ENCODE measurements at regions not wholly inside any gene's neighbourhood (a gene's known extent, or its start where the extent isn't known, plus 50 kb on each side); places are given as distances from the start of the nearest gene placed in this dataset.
A peak's percentile ranks its signal among the peaks of the same experiment; 100 is the strongest.

DNA sequence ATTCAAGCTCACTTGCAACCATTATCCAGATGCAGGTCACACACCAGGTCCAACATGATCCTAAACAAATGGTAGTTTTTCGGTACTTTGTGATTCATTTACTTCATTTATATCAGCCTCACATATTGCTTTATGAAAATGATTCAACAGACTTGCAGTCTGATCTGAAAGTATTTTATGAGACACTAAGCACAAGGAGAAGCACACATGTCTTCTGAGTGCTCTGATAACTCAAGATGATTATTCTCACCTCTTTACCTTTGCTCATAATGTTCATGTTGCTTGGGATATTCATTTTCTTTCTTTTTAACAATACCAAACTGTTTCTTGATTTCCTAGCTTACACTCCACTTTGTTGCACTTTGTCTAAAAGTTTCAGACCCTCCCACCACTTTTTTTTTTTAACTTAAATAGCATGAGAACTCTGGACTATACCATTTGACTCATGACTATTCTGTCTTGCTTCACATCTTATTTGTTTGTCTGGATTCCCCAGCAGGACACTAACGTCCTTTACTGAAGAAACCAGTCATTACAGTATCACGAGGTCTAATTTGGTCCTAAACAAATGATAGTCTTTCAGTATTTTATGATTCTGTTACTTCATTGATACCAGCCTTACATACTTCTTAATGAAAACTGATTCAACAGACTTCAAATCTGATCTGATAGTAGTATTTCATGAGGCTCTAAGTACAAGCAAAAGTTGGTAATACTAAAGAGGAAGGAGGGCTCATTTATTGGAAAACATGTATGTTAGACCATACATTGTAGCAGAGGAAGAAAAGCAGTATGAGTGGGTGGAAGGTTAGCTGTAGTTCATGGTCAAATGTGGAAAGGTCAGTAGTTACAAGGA lies 171.8 kb upstream of the AHR start (continued):
- TF ChIP-seq, protein P1, sequence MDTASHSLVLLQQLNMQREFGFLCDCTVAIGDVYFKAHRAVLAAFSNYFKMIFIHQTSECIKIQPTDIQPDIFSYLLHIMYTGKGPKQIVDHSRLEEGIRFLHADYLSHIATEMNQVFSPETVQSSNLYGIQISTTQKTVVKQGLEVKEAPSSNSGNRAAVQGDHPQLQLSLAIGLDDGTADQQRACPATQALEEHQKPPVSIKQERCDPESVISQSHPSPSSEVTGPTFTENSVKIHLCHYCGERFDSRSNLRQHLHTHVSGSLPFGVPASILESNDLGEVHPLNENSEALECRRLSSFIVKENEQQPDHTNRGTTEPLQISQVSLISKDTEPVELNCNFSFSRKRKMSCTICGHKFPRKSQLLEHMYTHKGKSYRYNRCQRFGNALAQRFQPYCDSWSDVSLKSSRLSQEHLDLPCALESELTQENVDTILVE (CRISPR knock-in tag; IDR thresholded peaks at IDR 0.05), result no peak
- no peak for TF ChIP-seq ZNF879 (CRISPR knock-in tag; IDR thresholded peaks at IDR 0.05)
- TF ChIP-seq ZNF558 (CRISPR knock-in tag; IDR thresholded peaks at IDR 0.05; ENCODE audit: borderline replicate concordance), result no peak
- TF ChIP-seq, protein P2, sequence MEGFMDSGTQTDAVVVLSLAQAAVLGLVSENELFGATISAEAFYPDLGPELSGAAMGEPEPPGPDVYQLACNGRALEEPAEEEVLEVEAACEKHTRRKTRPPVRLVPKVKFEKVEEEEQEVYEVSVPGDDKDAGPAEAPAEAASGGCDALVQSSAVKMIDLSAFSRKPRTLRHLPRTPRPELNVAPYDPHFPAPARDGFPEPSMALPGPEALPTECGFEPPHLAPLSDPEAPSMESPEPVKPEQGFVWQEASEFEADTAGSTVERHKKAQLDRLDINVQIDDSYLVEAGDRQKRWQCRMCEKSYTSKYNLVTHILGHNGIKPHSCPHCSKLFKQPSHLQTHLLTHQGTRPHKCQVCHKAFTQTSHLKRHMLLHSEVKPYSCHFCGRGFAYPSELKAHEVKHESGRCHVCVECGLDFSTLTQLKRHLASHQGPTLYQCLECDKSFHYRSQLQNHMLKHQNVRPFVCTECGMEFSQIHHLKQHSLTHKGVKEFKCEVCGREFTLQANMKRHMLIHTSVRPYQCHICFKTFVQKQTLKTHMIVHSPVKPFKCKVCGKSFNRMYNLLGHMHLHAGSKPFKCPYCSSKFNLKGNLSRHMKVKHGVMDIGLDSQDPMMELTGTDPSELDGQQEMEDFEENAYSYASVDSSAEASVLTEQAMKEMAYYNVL (CRISPR knock-in tag; IDR thresholded peaks at IDR 0.05; ENCODE audit: borderline replicate concordance), result no peak
- TF ChIP-seq, protein P3, sequence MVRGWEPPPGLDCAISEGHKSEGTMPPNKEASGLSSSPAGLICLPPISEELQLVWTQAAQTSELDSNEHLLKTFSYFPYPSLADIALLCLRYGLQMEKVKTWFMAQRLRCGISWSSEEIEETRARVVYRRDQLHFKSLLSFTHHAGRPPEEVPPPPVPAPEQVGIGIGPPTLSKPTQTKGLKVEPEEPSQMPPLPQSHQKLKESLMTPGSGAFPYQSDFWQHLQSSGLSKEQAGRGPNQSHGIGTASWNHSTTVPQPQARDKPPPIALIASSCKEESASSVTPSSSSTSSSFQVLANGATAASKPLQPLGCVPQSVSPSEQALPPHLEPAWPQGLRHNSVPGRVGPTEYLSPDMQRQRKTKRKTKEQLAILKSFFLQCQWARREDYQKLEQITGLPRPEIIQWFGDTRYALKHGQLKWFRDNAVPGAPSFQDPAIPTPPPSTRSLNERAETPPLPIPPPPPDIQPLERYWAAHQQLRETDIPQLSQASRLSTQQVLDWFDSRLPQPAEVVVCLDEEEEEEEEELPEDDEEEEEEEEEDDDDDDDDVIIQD (CRISPR knock-in tag; IDR thresholded peaks at IDR 0.05; ENCODE audit: low read depth), result peak; percentile 34; the same call in 1 of the 2 replicates
- TF ChIP-seq PPARG (CRISPR knock-in tag; conservative IDR thresholded peaks at IDR 0.05), result no peak
- TF ChIP-seq NR1H2 (CRISPR knock-in tag; IDR thresholded peaks at IDR 0.05; ENCODE audit: borderline replicate concordance, low read depth), result no peak
- no peak for TF ChIP-seq ZNF17 (CRISPR knock-in tag; IDR thresholded peaks at IDR 0.05)
- TF ChIP-seq, protein P4, sequence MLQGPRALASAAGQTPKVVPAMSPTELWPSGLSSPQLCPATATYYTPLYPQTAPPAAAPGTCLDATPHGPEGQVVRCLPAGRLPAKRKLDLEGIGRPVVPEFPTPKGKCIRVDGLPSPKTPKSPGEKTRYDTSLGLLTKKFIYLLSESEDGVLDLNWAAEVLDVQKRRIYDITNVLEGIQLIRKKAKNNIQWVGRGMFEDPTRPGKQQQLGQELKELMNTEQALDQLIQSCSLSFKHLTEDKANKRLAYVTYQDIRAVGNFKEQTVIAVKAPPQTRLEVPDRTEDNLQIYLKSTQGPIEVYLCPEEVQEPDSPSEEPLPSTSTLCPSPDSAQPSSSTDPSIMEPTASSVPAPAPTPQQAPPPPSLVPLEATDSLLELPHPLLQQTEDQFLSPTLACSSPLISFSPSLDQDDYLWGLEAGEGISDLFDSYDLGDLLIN (CRISPR knock-in tag; IDR thresholded peaks at IDR 0.05; ENCODE audit: borderline replicate concordance), result no peak
- no peak for TF ChIP-seq SOX5 (CRISPR knock-in tag; IDR thresholded peaks at IDR 0.05; ENCODE audit: borderline replicate concordance)
- TF ChIP-seq, protein P5, sequence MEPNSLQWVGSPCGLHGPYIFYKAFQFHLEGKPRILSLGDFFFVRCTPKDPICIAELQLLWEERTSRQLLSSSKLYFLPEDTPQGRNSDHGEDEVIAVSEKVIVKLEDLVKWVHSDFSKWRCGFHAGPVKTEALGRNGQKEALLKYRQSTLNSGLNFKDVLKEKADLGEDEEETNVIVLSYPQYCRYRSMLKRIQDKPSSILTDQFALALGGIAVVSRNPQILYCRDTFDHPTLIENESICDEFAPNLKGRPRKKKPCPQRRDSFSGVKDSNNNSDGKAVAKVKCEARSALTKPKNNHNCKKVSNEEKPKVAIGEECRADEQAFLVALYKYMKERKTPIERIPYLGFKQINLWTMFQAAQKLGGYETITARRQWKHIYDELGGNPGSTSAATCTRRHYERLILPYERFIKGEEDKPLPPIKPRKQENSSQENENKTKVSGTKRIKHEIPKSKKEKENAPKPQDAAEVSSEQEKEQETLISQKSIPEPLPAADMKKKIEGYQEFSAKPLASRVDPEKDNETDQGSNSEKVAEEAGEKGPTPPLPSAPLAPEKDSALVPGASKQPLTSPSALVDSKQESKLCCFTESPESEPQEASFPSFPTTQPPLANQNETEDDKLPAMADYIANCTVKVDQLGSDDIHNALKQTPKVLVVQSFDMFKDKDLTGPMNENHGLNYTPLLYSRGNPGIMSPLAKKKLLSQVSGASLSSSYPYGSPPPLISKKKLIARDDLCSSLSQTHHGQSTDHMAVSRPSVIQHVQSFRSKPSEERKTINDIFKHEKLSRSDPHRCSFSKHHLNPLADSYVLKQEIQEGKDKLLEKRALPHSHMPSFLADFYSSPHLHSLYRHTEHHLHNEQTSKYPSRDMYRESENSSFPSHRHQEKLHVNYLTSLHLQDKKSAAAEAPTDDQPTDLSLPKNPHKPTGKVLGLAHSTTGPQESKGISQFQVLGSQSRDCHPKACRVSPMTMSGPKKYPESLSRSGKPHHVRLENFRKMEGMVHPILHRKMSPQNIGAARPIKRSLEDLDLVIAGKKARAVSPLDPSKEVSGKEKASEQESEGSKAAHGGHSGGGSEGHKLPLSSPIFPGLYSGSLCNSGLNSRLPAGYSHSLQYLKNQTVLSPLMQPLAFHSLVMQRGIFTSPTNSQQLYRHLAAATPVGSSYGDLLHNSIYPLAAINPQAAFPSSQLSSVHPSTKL (CRISPR knock-in tag; IDR thresholded peaks at IDR 0.05), result peak; percentile 50; the same call in 1 of the 2 replicates
- TF ChIP-seq KAT8 (CRISPR knock-in tag; IDR thresholded peaks at IDR 0.05), result no peak
- no peak for TF ChIP-seq ZBTB42 (CRISPR knock-in tag; IDR thresholded peaks at IDR 0.05)
- no peak for TF ChIP-seq ELF3 (CRISPR knock-in tag; IDR thresholded peaks at IDR 0.05)
- no peak for TF ChIP-seq LCORL (IDR thresholded peaks at IDR 0.05)
- no peak for TF ChIP-seq LCORL (CRISPR knock-in tag; IDR thresholded peaks at IDR 0.05)
- no peak for TF ChIP-seq ERF (CRISPR knock-in tag; IDR thresholded peaks at IDR 0.05)
- no peak for TF ChIP-seq SYNCRIP (IDR thresholded peaks at IDR 0.05; ENCODE audit: insufficient read depth, low read depth, low read length)
- peak in 1 of 2 experiments; percentile 20; a peak in 1 of 4 replicates for TF ChIP-seq EP300 (IDR thresholded peaks at IDR 0.05; ENCODE audit: low read depth in 2 of 2, low read length in 2 of 2)
- TF ChIP-seq EP300 (CRISPR knock-in tag; IDR thresholded peaks at IDR 0.05; ENCODE audit: borderline replicate concordance), result no peak
- TF ChIP-seq CBFB (CRISPR knock-in tag; IDR thresholded peaks at IDR 0.05), result no peak

Measured in HepG2 (cell line).